ENCODE measurements at regions not wholly inside any gene's neighbourhood (a gene's known extent, or its start where the extent isn't known, plus 50 kb on each side); places are given as distances from the start of the nearest gene placed in this dataset.

DNA sequence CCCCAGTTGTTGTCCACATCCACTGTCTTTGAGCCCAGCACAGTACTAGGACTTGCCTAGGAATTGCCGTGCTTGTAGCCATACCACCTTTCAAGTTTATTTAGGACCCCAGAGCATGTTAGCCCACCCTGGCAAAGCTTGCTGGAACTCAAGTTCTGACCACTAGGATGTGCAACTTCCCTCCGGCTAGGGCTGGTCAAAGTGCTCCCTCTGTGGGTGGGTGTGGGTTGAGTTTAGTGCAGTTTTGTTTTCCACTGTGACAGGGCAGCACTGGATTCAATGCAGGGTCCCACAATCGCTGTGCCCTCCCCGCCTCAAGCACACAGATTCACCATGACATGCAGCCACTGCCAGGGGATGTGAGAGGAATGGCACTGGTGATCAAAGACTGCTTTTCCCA, 96.0 kb downstream of the RASGEF1B start:
- Histone ChIP-seq H3K4me1 (ENCODE audit: control insufficient read depth, extremely low read depth, insufficient read depth, low read length) (no peaks in the 10 kb centered on the region), H3K9ac (replicated peaks; ENCODE audit: extremely low read depth, insufficient read depth, low read length) (no peak overlapping the region), H3K9me3 (replicated peaks; ENCODE audit: control insufficient read depth, insufficient read depth, low read length) (no peaks in the 10 kb centered on the region), H3K36me3 (ENCODE audit: control insufficient read depth in 2 of 2, extremely low read depth in 1 of 2, insufficient read depth in 2 of 2, low read length in 2 of 2) (no peaks in the 10 kb centered on the region), H3K79me2 (ENCODE audit: control insufficient read depth, insufficient read depth, low read length) (no peaks in the 10 kb centered on the region), H3K27ac (ENCODE audit: insufficient read depth, low read depth, low read length) (no peak overlapping the region), H3K4me2 (ENCODE audit: insufficient read depth, low read length) (no peak overlapping the region), H3K9me1 (replicated peaks; ENCODE audit: control insufficient read depth, extremely low read depth, insufficient read depth, low read length) (no peaks in the 10 kb centered on the region), H3K27me3 (ENCODE audit: control insufficient read depth in 2 of 2, insufficient read depth in 2 of 2, low read length in 2 of 2) (no peaks in the 10 kb centered on the region), H4K20me1 (replicated peaks; ENCODE audit: control insufficient read depth, extremely low read depth, insufficient read depth, low read length) (no peaks in the 10 kb centered on the region), H2AFZ (ENCODE audit: low read depth, low read length) (no peak overlapping the region), H3K4me3 (replicated peaks in 1 of 3; ENCODE audit: insufficient read depth in 1 of 3, low read depth in 1 of 3, low read length in 3 of 3) (no peak overlapping the region)
- DNase-seq (ENCODE audit: low read depth, low spot score) (no peak), FAIRE-seq (no peak)
- dilution Hi-C loops (cut with MboI; ENCODE audit: extremely low pct_ligation_motif_present, low sequenced_read_pairs) (no loop called here), intact Hi-C loops (cut with micrococcal nuclease) (no loop called here)
- no TSS peak for BruUV-seq (replicated peaks)
- POLR2A ChIA-PET, result no interaction called here
- CTCF ChIA-PET, result no interaction called here
- TF ChIP-seq GATA2 (IDR thresholded peaks at IDR 0.05; ENCODE audit: insufficient read depth, insufficient read length, low read depth, low read length) (no peak), POLR2AphosphoS5 (IDR thresholded peaks at IDR 0.05; ENCODE audit: insufficient read depth, low read depth, low read length) (no peak), EZH2 (IDR thresholded peaks at IDR 0.05; ENCODE audit: borderline replicate concordance, low read depth, low read length, severe bottlenecking) (no peak)
- TF ChIP-seq, protein P1, sequence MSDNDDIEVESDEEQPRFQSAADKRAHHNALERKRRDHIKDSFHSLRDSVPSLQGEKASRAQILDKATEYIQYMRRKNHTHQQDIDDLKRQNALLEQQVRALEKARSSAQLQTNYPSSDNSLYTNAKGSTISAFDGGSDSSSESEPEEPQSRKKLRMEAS (IDR thresholded peaks at IDR 0.05; ENCODE audit: insufficient read depth, insufficient read length), result no peak
- TF ChIP-seq, protein P2, sequence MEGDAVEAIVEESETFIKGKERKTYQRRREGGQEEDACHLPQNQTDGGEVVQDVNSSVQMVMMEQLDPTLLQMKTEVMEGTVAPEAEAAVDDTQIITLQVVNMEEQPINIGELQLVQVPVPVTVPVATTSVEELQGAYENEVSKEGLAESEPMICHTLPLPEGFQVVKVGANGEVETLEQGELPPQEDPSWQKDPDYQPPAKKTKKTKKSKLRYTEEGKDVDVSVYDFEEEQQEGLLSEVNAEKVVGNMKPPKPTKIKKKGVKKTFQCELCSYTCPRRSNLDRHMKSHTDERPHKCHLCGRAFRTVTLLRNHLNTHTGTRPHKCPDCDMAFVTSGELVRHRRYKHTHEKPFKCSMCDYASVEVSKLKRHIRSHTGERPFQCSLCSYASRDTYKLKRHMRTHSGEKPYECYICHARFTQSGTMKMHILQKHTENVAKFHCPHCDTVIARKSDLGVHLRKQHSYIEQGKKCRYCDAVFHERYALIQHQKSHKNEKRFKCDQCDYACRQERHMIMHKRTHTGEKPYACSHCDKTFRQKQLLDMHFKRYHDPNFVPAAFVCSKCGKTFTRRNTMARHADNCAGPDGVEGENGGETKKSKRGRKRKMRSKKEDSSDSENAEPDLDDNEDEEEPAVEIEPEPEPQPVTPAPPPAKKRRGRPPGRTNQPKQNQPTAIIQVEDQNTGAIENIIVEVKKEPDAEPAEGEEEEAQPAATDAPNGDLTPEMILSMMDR (IDR thresholded peaks at IDR 0.05; ENCODE audit: extremely low read depth in 1 of 2, insufficient read depth in 1 of 2, low read depth in 1 of 2, low read length in 2 of 2), result no peak

DNA sequence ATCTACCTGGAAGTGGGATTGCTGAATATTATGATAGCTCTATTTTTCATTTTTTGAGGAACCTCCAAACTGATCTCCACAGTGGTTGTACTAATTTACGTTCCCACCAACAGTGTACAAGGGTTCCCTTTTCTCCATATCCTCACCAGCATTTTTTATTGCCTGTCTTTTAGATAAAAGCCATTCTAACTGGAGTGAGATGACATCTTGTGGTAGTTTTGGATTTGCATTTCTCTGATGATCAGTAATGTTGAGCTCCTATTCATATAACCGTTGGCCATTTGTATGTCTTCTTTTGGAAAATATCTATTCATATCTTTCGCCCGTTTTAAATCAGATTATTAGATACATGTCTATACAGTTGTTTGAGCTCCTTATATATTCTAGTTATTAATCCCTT, 101.8 kb downstream of the RASGEF1B start:
- Histone ChIP-seq H4K20me1 (replicated peaks; ENCODE audit: control insufficient read depth, extremely low read depth, insufficient read depth, low read length) (no peaks in the 10 kb centered on the region), H3K9me3 (replicated peaks; ENCODE audit: control insufficient read depth, insufficient read depth, low read length) (no peaks in the 10 kb centered on the region), H3K9me1 (replicated peaks; ENCODE audit: control insufficient read depth, extremely low read depth, insufficient read depth, low read length) (no peaks in the 10 kb centered on the region), H3K36me3 (ENCODE audit: control insufficient read depth in 2 of 2, extremely low read depth in 1 of 2, insufficient read depth in 2 of 2, low read length in 2 of 2) (no peaks in the 10 kb centered on the region), H3K4me3 (replicated peaks in 1 of 3; ENCODE audit: insufficient read depth in 1 of 3, low read depth in 1 of 3, low read length in 3 of 3) (no peak overlapping the region), H3K27ac (ENCODE audit: insufficient read depth, low read depth, low read length) (no peak overlapping the region), H3K79me2 (ENCODE audit: control insufficient read depth, insufficient read depth, low read length) (no peaks in the 10 kb centered on the region), H3K9ac (replicated peaks; ENCODE audit: extremely low read depth, insufficient read depth, low read length) (no peak overlapping the region), H3K27me3 (ENCODE audit: control insufficient read depth in 2 of 2, insufficient read depth in 2 of 2, low read length in 2 of 2) (no peaks in the 10 kb centered on the region), H2AFZ (ENCODE audit: low read depth, low read length) (no peak overlapping the region), H3K4me1 (ENCODE audit: control insufficient read depth, extremely low read depth, insufficient read depth, low read length) (no peaks in the 10 kb centered on the region), H3K4me2 (ENCODE audit: insufficient read depth, low read length) (no peak overlapping the region)
- FAIRE-seq (no peak), DNase-seq (ENCODE audit: low read depth, low spot score) (no peak)
- TF ChIP-seq GATA2 (IDR thresholded peaks at IDR 0.05; ENCODE audit: insufficient read depth, insufficient read length, low read depth, low read length) (no peak), FOS (IDR thresholded peaks at IDR 0.05; ENCODE audit: borderline replicate concordance, insufficient read depth, low read length) (no peak), EZH2 (IDR thresholded peaks at IDR 0.05; ENCODE audit: borderline replicate concordance, low read depth, low read length, severe bottlenecking) (no peak), MYC (IDR thresholded peaks at IDR 0.05; ENCODE audit: low read depth, low read length) (no peak), POLR2A (IDR thresholded peaks at IDR 0.05; ENCODE audit: low read depth, low read length) (no peak), POLR2AphosphoS5 (IDR thresholded peaks at IDR 0.05; ENCODE audit: insufficient read depth, low read depth, low read length) (no peak), JUN (IDR thresholded peaks at IDR 0.05; ENCODE audit: borderline replicate concordance, insufficient read depth, insufficient read length, low read depth) (no peak)
- TF ChIP-seq, protein P1 (IDR thresholded peaks at IDR 0.05; ENCODE audit: insufficient read depth, insufficient read length), result no peak
- TF ChIP-seq, protein P2 (IDR thresholded peaks at IDR 0.05; ENCODE audit: extremely low read depth in 1 of 2, insufficient read depth in 1 of 2, low read depth in 1 of 2, low read length in 2 of 2), result no peak
- BruUV-seq (replicated peaks), result no TSS peak
- ChIA-PET POLR2A (no interaction called here), CTCF (no interaction called here)
- intact Hi-C loops (cut with micrococcal nuclease) (no loop called here), dilution Hi-C loops (cut with MboI; ENCODE audit: extremely low pct_ligation_motif_present, low sequenced_read_pairs) (no loop called here)
